LNCaP clone FGC (cell line): ENCODE measurements at regions not wholly inside any gene's neighbourhood (a gene's known extent, or its start where the extent isn't known, plus 50 kb on each side); places are given as distances from the start of the nearest gene placed in this dataset.

Source experiments
- DNase-seq: peaks from one replicate; pipeline ENCODE4 v3.0.0-alpha.2; 2011; ENCODE audit warnings: low read depth
- H3K4me3 ChIP-seq: 2 replicates; pipeline ENCODE4 v1.5.1; 2011; ENCODE audit warnings: mild to moderate bottlenecking, low read depth, low read length, control low read depth
- CTCF ChIP-seq: IDR thresholded peaks from 2 replicates; pipeline ENCODE4 v1.5.1; 2012; ENCODE audit warnings: mild to moderate bottlenecking; ENCODE audit not compliant: control insufficient read depth, insufficient read depth; ENCODE audit errors: extremely low read depth

- no peak overlapping the region for H3K4me3 ChIP-seq
- no peak for DNase-seq
- TF ChIP-seq CTCF, result no peak
Measured at GRCh38 chr4:30670206-30670605, 50.0 kb upstream of the PCDH7 start.
